ENCODE measurements at regions not wholly inside any gene's neighbourhood (a gene's known extent, or its start where the extent isn't known, plus 50 kb on each side); places are given as distances from the start of the nearest gene placed in this dataset.

DNA sequence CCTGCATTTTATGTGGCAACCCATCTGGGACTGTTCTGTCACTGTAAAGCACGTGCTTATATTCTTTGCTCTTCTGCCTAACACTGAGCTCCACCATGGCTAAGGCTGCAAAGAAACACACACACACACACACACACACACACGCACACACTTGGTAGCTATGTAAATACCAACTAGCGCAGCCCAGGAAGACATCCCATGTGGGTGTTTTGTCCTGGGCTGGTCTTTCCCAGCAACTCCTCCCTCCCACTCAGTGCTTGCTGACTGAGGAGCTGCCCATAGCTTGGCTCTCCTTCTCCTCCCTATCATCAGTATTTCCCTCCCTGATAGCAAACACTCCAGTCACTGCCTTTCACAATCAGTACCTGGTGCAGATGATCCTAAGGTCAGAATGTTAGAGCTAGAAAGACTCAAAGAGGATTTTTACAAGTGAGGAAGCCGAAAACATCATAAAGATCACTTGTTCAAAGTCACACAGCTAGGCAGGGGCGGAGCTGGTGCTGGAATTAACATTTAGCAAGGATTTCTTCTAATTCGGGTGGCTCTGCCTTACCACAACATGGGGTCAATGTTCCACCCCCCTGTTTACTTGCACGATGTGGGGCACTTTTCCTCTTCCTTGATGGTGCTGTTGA lies 377.1 kb upstream of the TBL1XR1 start:
- no peak for DNase-seq

DNA sequence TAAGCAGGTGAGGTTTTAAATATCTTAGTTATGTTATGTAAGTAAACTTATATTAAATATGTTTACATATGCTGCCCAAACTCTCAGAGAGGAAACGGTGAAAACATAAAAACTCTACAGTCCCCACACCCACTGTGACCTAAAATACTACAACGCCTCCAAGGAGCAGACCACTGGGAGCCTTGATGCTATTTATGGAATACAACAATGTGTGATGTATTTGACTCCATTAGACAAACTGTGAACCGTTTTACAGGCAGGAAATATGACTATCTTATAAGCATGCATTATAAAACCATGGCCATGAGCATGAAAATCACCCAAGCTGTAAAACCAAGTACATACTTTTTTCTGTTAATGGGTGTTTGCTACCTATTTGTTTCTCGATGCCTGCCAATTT lies 379.5 kb upstream of the TBL1XR1 start:
- Histone ChIP-seq H3F3A (ENCODE audit: insufficient read depth, low read depth) (no peaks in the 10 kb centered on the region), H3K4me3 (no peak overlapping the region), H3K4me1 (replicated peaks; ENCODE audit: insufficient read depth) (no peaks in the 10 kb centered on the region), H3K4me2 (no peak overlapping the region), H3K27me3 (ENCODE audit: insufficient read depth, low read depth) (no peaks in the 10 kb centered on the region), H3K36me3 (ENCODE audit: low read depth) (no peaks in the 10 kb centered on the region), H3K27ac (no peak overlapping the region), H3K79me2 (ENCODE audit: low read depth) (no peaks in the 10 kb centered on the region), H2AFZ (no peak overlapping the region), H4K20me1 (ENCODE audit: insufficient read depth) (no peaks in the 10 kb centered on the region), H3K9me2 (ENCODE audit: insufficient read depth) (no peaks in the 10 kb centered on the region), H3K9me3 (ENCODE audit: insufficient read depth, low read depth) (no peaks in the 10 kb centered on the region)
- ChIA-PET POLR2A (ENCODE audit: unreplicated experiment) (no interaction called here), CTCF (no interaction called here)
- no peak for DNase-seq
- TF ChIP-seq EZH2 (IDR thresholded peaks at IDR 0.05; ENCODE audit: low read depth) = no peak
- TF ChIP-seq, protein P1, sequence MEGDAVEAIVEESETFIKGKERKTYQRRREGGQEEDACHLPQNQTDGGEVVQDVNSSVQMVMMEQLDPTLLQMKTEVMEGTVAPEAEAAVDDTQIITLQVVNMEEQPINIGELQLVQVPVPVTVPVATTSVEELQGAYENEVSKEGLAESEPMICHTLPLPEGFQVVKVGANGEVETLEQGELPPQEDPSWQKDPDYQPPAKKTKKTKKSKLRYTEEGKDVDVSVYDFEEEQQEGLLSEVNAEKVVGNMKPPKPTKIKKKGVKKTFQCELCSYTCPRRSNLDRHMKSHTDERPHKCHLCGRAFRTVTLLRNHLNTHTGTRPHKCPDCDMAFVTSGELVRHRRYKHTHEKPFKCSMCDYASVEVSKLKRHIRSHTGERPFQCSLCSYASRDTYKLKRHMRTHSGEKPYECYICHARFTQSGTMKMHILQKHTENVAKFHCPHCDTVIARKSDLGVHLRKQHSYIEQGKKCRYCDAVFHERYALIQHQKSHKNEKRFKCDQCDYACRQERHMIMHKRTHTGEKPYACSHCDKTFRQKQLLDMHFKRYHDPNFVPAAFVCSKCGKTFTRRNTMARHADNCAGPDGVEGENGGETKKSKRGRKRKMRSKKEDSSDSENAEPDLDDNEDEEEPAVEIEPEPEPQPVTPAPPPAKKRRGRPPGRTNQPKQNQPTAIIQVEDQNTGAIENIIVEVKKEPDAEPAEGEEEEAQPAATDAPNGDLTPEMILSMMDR (conservative IDR thresholded peaks at IDR 0.05) = no peak
- intact Hi-C loops (cut with micrococcal nuclease; ENCODE audit: unreplicated experiment) = no loop called here
- BruUV-seq (replicated peaks) = no TSS peak

More for the DNA sequence above, 377.1 kb upstream of the TBL1XR1 start:
- CTCF ChIA-PET = interaction anchor here (0.5 kb wide), 1 partner anchor 524 kb away, joined by 15 read pairs; no protein-coding TSS in a partner anchor
- no peaks in the 10 kb centered on the region for H3K27me3 ChIP-seq (ENCODE audit: insufficient read depth, low read depth)
- H3K4me2 ChIP-seq = no peak overlapping the region
- intact Hi-C loops (cut with micrococcal nuclease; ENCODE audit: unreplicated experiment) = no loop called here
- no peaks in the 10 kb centered on the region for H3K79me2 ChIP-seq (ENCODE audit: low read depth)
- no peaks in the 10 kb centered on the region for H3K4me1 ChIP-seq (replicated peaks; ENCODE audit: insufficient read depth)
- H2AFZ ChIP-seq = no peak overlapping the region
- H4K20me1 ChIP-seq (ENCODE audit: insufficient read depth) = no peaks in the 10 kb centered on the region
- H3K27ac ChIP-seq = no peak overlapping the region
- BruUV-seq (replicated peaks) = no TSS peak
- TF ChIP-seq EZH2 (IDR thresholded peaks at IDR 0.05; ENCODE audit: low read depth) = no peak
- TF ChIP-seq, protein P1 (conservative IDR thresholded peaks at IDR 0.05) = no peak
- no peaks in the 10 kb centered on the region for H3K9me3 ChIP-seq (ENCODE audit: insufficient read depth, low read depth)
- H3F3A ChIP-seq (ENCODE audit: insufficient read depth, low read depth) = no peaks in the 10 kb centered on the region
- POLR2A ChIA-PET (ENCODE audit: unreplicated experiment) = no interaction called here
- no peaks in the 10 kb centered on the region for H3K9me2 ChIP-seq (ENCODE audit: insufficient read depth)
- no peaks in the 10 kb centered on the region for H3K36me3 ChIP-seq (ENCODE audit: low read depth)
- H3K4me3 ChIP-seq = no peak overlapping the region

DNA sequence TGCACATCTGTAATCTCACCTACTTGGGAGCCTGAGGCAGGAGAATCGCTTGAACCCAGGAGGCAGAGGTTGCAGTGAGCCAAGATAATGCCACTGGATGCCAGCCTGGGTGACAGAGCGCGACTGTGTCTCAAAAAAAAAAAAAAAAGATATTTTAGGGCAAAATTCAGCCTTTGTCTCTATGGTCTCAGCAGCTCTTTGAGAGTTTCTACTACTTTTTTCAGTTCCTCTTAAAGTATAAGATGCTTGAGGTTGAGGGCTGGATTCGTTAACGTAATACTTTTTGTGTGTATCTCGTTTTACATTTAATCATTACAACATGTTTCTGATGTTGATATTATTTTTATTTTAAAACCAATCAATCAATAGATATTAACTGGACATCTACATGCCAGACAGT lies 381.2 kb upstream of the TBL1XR1 start:
- no peak overlapping the region for H3K4me2 ChIP-seq
- no peaks in the 10 kb centered on the region for H3K79me2 ChIP-seq (ENCODE audit: low read depth)
- no peaks in the 10 kb centered on the region for H3F3A ChIP-seq (ENCODE audit: insufficient read depth, low read depth)
- H3K36me3 ChIP-seq (ENCODE audit: low read depth) = no peaks in the 10 kb centered on the region
- ChIA-PET CTCF (no interaction called here), POLR2A (ENCODE audit: unreplicated experiment) (no interaction called here)
- H2AFZ ChIP-seq = no peak overlapping the region
- H3K4me1 ChIP-seq (replicated peaks; ENCODE audit: insufficient read depth) = no peaks in the 10 kb centered on the region
- no peaks in the 10 kb centered on the region for H3K9me2 ChIP-seq (ENCODE audit: insufficient read depth)
- H3K4me3 ChIP-seq = no peak overlapping the region
- H3K9me3 ChIP-seq (ENCODE audit: insufficient read depth, low read depth) = no peaks in the 10 kb centered on the region
- intact Hi-C loops (cut with micrococcal nuclease; ENCODE audit: unreplicated experiment) = no loop called here
- H3K27ac ChIP-seq = no peak overlapping the region
- TF ChIP-seq, protein P1 (conservative IDR thresholded peaks at IDR 0.05) = no peak
- no peak for TF ChIP-seq EZH2 (IDR thresholded peaks at IDR 0.05; ENCODE audit: low read depth)
- no peaks in the 10 kb centered on the region for H3K27me3 ChIP-seq (ENCODE audit: insufficient read depth, low read depth)
- H4K20me1 ChIP-seq (ENCODE audit: insufficient read depth) = no peaks in the 10 kb centered on the region
- DNase-seq = no peak
- no TSS peak for BruUV-seq (replicated peaks)

All from PC-9 (cell line).